ENCODE measurements at regions not wholly inside any gene's neighbourhood (a gene's known extent, or its start where the extent isn't known, plus 50 kb on each side); places are given as distances from the start of the nearest gene placed in this dataset.

- no peak for DNase-seq
Measured at GRCh38 chr1:87833166-87833565, 504.5 kb downstream of the LMO4 start.

GRCh38 chr1:87834151-87834550, 505.5 kb downstream of the LMO4 start:
- no peak for DNase-seq

DNA sequence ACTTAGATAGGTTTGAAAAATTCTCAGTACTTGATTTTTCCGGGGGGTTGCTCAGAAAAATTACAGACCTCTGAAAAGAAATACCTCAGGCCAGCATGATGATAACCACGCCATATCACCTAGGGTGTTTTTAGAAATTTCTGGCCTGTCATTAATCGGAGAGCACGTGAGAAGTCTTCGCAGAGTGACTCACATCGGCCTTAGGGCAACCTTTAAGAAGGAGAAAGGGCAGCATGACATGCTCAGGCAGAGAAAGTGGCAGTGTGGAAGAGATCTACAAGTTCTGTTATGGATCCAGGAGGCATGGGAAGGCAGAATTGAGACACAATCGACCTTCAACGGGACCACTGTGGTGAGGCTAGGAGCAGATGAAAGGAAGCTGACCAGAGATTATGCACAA, 506.3 kb downstream of the LMO4 start:
- no peak for DNase-seq

GRCh38 chr1:87840767-87841166, 512.1 kb downstream of the LMO4 start:
- DNase-seq, result no peak

DNA sequence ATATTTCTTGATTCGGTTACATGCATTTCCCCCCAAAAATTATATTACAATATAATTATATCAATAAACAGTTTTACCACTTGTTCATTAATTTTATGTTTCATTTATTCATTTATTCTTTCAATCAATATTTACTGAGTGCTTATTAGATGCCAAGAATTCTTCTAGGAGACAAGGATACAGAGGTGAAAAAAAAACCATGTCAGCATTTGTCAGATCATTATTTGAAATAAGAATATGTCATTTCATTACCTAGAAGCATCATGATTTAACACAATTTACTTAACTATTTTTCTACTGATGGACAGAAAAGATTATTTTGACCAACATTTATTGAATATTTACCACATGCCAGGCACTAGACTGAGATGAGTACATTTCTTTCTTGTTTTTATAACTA, 512.7 kb downstream of the LMO4 start:
- no peak for DNase-seq

- DNase-seq, result no peak
Measured at GRCh38 chr1:87842156-87842555, 513.5 kb downstream of the LMO4 start.

DNA sequence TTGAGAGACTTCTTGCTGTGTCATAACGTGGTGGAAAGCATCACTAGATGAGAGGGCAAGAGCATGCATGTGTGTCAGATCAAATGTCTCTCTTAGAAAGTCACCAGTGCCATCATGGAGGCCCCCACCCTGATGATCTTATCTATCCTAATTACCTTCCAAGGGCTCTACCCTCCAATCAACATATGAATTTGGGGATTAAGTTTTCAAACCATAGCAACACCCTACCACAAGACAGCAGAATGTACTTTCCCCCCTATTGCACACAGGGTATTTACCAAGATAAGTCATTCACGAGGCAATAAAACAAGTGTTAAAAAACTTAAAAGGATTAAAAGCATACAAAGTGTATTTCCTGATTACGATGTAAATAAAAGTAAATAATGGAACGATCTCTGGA, 515.6 kb downstream of the LMO4 start:
- no peak for DNase-seq

DNA sequence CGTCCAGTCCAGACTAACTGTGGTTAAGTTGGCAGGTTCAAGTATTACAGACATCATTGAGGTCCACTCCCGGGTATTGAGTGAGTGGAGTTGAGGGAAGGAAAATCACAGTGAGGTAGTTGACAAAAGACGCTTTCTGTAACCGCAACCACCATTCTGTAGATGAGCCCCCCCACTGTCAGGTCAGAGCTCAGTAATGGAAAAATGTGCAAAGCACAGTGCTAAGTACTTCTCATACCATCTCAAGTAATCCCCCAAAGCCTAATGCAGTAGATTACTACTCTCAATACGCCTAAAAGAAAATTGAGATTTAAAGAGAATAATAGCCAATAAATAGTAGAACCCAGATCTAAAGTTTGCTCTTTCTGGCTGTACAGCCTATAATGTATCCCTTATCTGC, 522.8 kb downstream of the LMO4 start:
- DNase-seq, result no peak

GRCh38 chr1:87852410-87853161, 523.9 kb downstream of the LMO4 start:
- no peak for DNase-seq

DNA sequence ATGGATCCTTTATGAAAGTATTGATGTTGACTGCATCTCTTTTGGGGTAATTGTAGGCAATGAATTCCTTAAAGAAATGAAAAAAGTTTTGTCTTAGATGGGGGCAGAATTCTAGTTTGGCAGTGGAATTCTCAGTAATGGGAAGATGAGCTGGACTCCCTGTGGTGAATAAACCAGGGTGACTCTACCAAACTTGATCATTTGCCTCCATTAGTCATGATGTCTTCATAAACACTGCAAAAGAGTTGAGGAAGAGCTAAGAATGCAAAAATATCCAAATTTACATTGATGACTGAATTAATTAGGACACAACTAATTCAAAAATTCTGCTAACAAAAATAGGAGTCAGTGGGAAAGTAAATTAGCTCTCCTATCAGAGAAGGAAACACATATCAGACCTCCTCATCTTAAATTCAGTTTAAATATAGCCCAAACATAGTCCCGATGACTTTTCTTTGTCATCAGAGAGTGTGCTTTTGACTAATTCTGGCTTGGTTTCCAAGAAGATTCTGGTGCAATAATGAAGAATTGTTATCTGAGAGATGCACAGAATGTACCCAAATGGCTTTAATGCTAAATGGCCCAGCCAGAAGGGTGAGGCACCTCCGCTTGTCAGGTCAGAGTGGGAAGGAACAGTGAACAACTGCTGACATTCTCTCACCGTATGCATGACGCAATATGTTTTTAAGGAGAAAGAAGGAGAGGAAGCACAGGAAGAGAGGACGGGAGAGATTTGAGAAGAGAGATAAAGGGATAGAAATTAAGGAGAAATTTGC, 525.1 kb downstream of the LMO4 start:
- no peak for DNase-seq

GRCh38 chr1:87863317-87863716, 534.6 kb downstream of the LMO4 start:
- no peak for DNase-seq

DNA sequence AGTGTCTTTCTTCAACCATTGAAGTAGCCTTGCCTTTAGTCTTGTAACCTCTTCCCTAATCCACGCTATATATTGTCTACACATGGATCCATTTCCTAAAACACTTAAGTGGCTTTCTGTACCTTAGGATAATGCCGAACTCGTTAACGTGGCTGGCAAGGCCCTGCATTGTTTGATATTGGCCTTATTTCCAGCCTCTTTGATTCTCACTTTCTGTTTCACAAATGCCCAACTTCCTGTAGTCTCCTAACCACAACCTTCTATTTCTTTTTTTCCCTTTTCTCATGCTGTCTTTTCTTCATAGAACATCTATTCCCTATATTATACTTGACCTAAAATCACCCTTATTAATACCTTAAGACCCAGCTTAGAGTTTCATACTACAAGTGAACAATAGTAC, 536.0 kb downstream of the LMO4 start:
- DNase-seq, result no peak

DNA sequence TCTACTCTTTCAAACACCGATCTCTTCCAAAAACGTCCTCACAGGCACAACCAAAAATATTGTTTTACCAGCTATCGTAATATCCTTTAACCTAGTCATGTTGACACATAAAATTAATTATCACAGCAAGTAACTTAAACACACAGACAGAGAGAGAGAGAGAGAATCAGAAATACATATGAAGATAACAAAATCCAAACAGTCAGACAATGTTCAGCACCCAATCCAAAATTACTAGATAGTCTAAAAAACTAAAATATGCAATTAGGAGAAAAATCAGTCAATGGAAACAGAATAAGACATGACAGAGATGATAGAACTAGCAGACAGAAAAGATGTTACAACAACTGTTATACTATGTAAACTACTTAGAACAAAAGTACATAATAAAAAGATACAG, 537.7 kb downstream of the LMO4 start:
- no peak for DNase-seq

GRCh38 chr1:87867626-87868025, 538.9 kb downstream of the LMO4 start:
- DNase-seq, result no peak

GRCh38 chr1:87869567-87869966, 540.9 kb downstream of the LMO4 start:
- no peak for DNase-seq

DNA sequence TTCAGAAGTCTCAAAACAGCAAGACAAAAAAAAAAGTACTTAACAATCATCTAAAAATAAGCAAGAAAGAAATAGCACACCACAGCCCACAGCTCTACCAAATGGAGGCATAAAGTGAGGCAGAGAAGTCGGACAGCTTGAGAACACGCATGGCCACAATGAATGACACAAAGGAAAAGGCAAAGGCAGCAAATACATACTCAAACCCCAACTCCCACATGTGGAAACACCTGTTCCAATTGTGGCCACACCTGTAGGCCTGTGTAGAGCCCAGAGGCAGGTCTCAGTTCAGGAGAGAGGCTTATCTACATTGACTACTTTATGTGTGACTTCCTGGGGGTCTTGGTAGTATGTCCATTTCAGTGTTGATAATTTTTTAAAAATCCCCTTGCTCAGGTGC, 543.5 kb downstream of the LMO4 start:
- DNase-seq, result no peak

DNA sequence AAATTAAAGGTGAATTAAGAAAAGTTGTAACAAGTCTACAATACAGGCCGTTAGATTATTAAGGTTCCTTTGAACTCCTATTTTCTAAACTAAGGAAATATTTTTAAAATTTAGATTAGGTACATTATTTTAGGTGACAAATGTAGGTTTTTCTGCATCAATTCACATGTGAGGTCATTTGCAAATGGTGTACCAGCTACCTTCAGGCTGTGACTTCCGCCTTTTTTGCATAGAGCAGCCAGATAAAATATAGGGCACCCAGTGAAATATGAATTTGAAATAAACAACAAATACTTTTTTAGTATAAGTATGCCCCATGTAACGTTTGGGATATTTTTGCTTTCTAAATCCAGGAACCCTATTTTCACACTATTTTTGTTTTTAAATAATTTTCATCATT, 544.0 kb downstream of the LMO4 start:
- DNase-seq, result no peak

- DNase-seq, result no peak
Measured at GRCh38 chr1:87878873-87879272, 550.2 kb downstream of the LMO4 start.

GRCh38 chr1:87880098-87880760, 551.5 kb downstream of the LMO4 start:
- DNase-seq, result no peak

DNA sequence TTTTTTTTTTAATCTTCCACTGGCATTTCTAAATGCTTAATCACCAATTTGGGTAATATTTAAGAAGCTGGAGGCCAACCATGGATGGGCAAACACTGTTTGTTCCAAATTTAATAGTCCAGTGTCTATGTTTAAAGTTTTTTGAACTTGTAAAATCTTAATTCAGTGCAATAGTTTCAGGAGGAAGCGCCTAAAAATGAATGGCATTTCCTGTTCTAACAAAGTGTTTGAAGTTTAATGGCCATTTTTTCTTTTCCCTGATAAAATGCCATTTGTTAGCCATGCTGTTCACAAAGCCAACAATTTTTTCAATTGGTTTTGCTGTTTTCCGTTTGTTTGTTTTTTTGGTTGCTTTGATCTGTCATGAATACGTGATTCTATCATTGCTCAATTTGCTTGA, 552.1 kb downstream of the LMO4 start:
- DNase-seq, result no peak

GRCh38 chr1:87883906-87884305, 555.2 kb downstream of the LMO4 start:
- no peak for DNase-seq

- no peak for DNase-seq
Measured at GRCh38 chr1:87884581-87884980, 555.9 kb downstream of the LMO4 start.

- DNase-seq, result no peak
Measured at GRCh38 chr1:87885278-87886025, 556.8 kb downstream of the LMO4 start.
